SK-N-MC (cell line): ENCODE measurements at regions not wholly inside any gene's neighbourhood (a gene's known extent, or its start where the extent isn't known, plus 50 kb on each side); places are given as distances from the start of the nearest gene placed in this dataset.

ENCODE experiments used
- EZH2 ChIP-seq: fragments of 200-600 bp; sonication (generic); IDR thresholded peaks from one replicate; pipeline ENCODE4 v1.6.1; 2017; ENCODE audit warnings: antibody characterized with exemption
- FOXP2 ChIP-seq: optimal IDR thresholded peaks from 2 replicates; pipeline ENCODE3; 2011; ENCODE audit warnings: mild to moderate bottlenecking, moderate library complexity; ENCODE audit not compliant: insufficient read depth; ENCODE audit errors: extremely low read length, control extremely low read depth
- POLR2AphosphoS5 ChIP-seq: IDR thresholded peaks from 2 replicates; pipeline ENCODE4 v1.6.1; 2012; ENCODE audit warnings: mild to moderate bottlenecking, low read depth, low read length, borderline replicate concordance

DNA sequence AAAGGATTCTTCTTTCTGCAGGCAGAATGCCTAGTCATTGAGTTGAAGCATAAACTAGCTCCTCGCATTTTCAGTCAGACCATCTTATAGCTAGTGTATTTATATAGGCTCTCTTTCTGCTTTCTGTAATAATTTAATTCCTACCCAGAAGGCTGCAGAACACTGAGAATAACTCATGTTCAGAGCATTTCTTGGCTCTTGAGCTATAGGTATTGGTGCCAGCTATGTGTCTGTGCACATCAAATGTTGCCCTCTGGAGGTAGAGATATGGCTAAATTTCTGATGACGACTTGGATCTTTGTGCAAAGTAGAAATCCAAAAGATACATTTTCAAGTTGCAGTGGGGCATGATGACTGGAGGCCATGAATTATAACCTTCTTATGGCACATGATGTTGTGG lies 336.2 kb upstream of the TPM1 start:
- no peak for TF ChIP-seq EZH2
- TF ChIP-seq POLR2AphosphoS5 = no peak
- TF ChIP-seq FOXP2 = no peak
